ENCODE measurements at regions not wholly inside any gene's neighbourhood (a gene's known extent, or its start where the extent isn't known, plus 50 kb on each side); places are given as distances from the start of the nearest gene placed in this dataset.

- no peak for DNase-seq (ENCODE audit: extremely low read depth, low read depth)
- TF ChIP-seq CTCF (IDR thresholded peaks at IDR 0.05; ENCODE audit: low read depth, low read length) = no peak
Measured at GRCh38 chr4:20037745-20038144, 214.0 kb upstream of the SLIT2 start.

DNA sequence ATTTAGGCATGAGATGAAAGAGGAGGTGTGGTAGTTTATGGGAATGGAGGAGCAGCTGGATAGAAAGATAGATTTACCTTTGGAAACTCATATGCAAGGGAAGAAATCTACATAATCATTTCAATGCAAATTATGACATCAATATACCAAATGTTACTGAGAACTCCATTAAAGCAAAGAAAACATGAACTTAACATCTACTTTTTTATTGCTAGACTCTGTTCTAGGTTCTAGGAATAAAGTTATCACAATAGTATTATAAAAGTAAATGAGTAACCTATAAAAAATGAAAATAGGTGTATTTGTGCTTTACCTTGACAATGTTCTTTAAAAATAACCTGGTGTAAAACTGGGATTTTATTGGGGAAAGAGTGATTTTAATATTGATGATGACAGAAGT is 221.6 kb upstream of the SLIT2 start:
- no peak for TF ChIP-seq CTCF (IDR thresholded peaks at IDR 0.05; ENCODE audit: low read depth, low read length)
- no peak for DNase-seq (ENCODE audit: extremely low read depth, low read depth)

DNA sequence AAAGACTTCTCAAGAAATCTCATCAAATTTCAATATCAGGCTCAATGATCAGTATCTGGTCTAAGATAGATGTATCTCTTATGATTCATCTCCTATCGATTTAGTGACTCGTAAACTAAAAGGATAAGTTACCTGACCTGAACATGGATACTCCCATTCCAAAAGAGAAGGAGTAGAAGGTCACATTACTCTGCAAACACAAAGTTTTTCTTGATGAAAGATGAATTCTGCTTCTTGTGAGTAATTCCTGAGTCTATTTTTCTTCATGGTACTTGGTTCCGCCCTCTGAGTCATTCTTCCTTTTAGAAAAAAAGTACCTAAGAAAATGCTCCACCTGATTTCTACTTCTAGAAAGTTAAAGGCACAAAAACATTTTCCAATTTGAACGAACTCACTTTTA is 223.1 kb upstream of the SLIT2 start:
- no peak for TF ChIP-seq CTCF (IDR thresholded peaks at IDR 0.05; ENCODE audit: low read depth, low read length)
- no peak for DNase-seq (ENCODE audit: extremely low read depth, low read depth)

- no peak for DNase-seq (ENCODE audit: extremely low read depth, low read depth)
- TF ChIP-seq CTCF (IDR thresholded peaks at IDR 0.05; ENCODE audit: low read depth, low read length) = no peak
Measured at GRCh38 chr4:20026456-20026855, 225.2 kb upstream of the SLIT2 start.

DNA sequence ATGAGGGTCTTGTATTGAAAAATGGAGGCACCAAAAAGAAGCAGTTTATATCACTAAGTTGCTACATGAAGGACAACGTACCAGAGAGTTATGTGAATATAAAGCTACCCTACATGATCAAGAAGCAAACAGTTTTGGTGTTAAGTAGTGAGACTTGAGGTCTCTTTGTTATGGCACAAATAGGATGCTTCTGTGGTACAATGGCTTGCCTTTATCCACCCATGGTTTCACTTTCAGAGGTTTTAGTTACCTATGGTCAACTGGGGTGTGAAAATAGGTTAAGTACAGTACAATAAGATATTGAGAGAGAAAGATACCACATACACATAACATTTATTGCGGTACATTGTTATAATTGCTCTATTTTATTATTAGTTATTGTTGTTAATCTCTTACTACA is 229.2 kb upstream of the SLIT2 start:
- TF ChIP-seq CTCF (IDR thresholded peaks at IDR 0.05; ENCODE audit: low read depth, low read length) = no peak
- no peak for DNase-seq (ENCODE audit: extremely low read depth, low read depth)

DNA sequence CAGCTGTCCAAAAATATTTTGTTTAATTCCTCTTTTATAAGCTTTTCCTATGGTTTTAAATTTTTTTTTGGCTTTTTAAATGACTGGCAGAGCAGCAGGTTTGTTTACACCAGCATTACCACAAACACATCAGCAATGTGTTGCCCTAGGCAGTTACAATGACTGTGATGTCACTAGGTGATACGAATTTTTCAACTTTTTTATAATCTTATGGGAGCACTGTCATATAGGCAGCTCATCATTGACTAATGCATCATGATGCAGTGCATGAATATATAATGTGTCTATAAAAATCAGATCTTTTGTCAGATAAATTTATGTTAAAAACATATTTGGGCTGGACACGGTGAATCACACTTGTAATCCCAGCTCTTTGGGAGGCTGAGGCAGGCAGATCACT is 231.6 kb upstream of the SLIT2 start:
- DNase-seq (ENCODE audit: extremely low read depth, low read depth) = no peak
- no peak for TF ChIP-seq CTCF (IDR thresholded peaks at IDR 0.05; ENCODE audit: low read depth, low read length)

- no peak for TF ChIP-seq CTCF (IDR thresholded peaks at IDR 0.05; ENCODE audit: low read depth, low read length)
Measured at GRCh38 chr4:20019310-20020015, 232.2 kb upstream of the SLIT2 start.

More at GRCh38 chr4:20019310-20020015, 232.2 kb upstream of the SLIT2 start:
- DNase-seq (ENCODE audit: extremely low read depth, low read depth) = no peak

Measured in AG09319 (cell line).